OCI-LY7 (cell line): ENCODE measurements at regions not wholly inside any gene's neighbourhood (a gene's known extent, or its start where the extent isn't known, plus 50 kb on each side); places are given as distances from the start of the nearest gene placed in this dataset.

ENCODE experiments used
- EZH2phosphoT487 ChIP-seq: fragments of 200-600 bp; sonication (generic); IDR thresholded peaks from 2 replicates; pipeline ENCODE4 v1.6.1; 2018; ENCODE audit warnings: low read depth, borderline replicate concordance, mild to moderate bottlenecking, mixed run types, antibody characterized with exemption, low read length, moderate library complexity, mixed read lengths
- TF ChIP-seq, protein P1 (sequence below): fragments of 200-600 bp; sonication (generic); conservative IDR thresholded peaks from 2 replicates; pipeline ENCODE4 v1.5.1; 2014; ENCODE audit warnings: mild to moderate bottlenecking, antibody characterized with exemption, low read length, moderate library complexity, mixed read lengths

DNA sequence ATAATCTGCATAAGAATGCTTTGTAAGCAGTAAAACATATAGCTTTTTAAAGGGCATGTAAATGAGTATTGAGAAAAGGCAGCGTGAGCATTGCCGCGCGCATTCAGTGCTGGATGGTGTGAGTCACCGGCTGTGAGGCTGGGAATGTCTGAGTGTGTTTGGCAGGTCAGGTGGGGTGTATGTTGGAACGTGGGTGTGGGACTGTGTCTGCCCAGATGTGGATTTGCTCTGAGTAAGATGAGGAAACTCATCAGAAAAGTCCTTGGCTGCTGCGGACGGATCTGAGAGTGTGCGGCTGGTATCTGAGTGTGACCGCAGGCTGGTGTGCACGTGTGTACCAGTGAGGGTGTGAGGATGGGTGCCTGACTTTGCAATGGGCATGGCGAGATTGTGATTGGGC, 66.2 kb upstream of the NECTIN1 start:
- TF ChIP-seq, protein P1, sequence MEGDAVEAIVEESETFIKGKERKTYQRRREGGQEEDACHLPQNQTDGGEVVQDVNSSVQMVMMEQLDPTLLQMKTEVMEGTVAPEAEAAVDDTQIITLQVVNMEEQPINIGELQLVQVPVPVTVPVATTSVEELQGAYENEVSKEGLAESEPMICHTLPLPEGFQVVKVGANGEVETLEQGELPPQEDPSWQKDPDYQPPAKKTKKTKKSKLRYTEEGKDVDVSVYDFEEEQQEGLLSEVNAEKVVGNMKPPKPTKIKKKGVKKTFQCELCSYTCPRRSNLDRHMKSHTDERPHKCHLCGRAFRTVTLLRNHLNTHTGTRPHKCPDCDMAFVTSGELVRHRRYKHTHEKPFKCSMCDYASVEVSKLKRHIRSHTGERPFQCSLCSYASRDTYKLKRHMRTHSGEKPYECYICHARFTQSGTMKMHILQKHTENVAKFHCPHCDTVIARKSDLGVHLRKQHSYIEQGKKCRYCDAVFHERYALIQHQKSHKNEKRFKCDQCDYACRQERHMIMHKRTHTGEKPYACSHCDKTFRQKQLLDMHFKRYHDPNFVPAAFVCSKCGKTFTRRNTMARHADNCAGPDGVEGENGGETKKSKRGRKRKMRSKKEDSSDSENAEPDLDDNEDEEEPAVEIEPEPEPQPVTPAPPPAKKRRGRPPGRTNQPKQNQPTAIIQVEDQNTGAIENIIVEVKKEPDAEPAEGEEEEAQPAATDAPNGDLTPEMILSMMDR: no peak
- TF ChIP-seq EZH2phosphoT487: no peak
